HG02759 (cell line): ENCODE measurements at regions not wholly inside any gene's neighbourhood (a gene's known extent, or its start where the extent isn't known, plus 50 kb on each side); places are given as distances from the start of the nearest gene placed in this dataset.
"Not testable (repeated sequence)": the region's sequence is repeated elsewhere in the genome, so short reads cannot be mapped to it uniquely, and the experiment has no call there.

Experiments
- ATAC-seq: cut with Tn5 transposase; IDR thresholded peaks from one replicate; pipeline ENCODE4 v1.9.1; 2021; ENCODE audit warnings: mild to moderate bottlenecking, moderate library complexity; ENCODE audit not compliant: unreplicated experiment

- ATAC-seq, result no peak
These were observed 1145.0 kb downstream of the RPA4 start for GRCh38 chrX:98028691-98029090.

- no peak for ATAC-seq
These were observed 1146.2 kb downstream of the RPA4 start for GRCh38 chrX:98029861-98030260.

GRCh38 chrX:98057176-98057575 lies 1173.5 kb downstream of the RPA4 start:
- no peak for ATAC-seq

GRCh38 chrX:98065151-98065550 lies 1181.4 kb downstream of the RPA4 start:
- no peak for ATAC-seq

- no peak for ATAC-seq
These were observed 1183.9 kb downstream of the RPA4 start for GRCh38 chrX:98067611-98068010.

- no peak for ATAC-seq
These were observed 1184.4 kb downstream of the RPA4 start for GRCh38 chrX:98068024-98068580.

GRCh38 chrX:98071331-98071730 lies 1187.6 kb downstream of the RPA4 start:
- ATAC-seq, result no peak

GRCh38 chrX:98077440-98077839 lies 1193.7 kb downstream of the RPA4 start:
- ATAC-seq, result no peak

- no peak for ATAC-seq
These were observed 1228.0 kb downstream of the RPA4 start for GRCh38 chrX:98111684-98112083.

- ATAC-seq, result no peak
These were observed 1230.3 kb downstream of the RPA4 start for GRCh38 chrX:98114021-98114420.

GRCh38 chrX:98141466-98141865 lies 1257.8 kb downstream of the RPA4 start:
- ATAC-seq, result no peak

- ATAC-seq, result no peak
These were observed 1307.3 kb downstream of the RPA4 start for GRCh38 chrX:98191003-98191402.

GRCh38 chrX:98194036-98194435 lies 1310.3 kb downstream of the RPA4 start:
- ATAC-seq, result no peak

- no peak for ATAC-seq
These were observed 1320.1 kb downstream of the RPA4 start for GRCh38 chrX:98203800-98204199.

- ATAC-seq, result no peak
These were observed 1324.2 kb downstream of the RPA4 start for GRCh38 chrX:98207947-98208346.

- ATAC-seq, result no peak
These were observed 1347.3 kb downstream of the RPA4 start for GRCh38 chrX:98231003-98231402.

GRCh38 chrX:98240061-98240460 lies 1356.4 kb downstream of the RPA4 start:
- ATAC-seq, result not testable (repeated sequence)

GRCh38 chrX:98263135-98263534 lies 1379.4 kb downstream of the RPA4 start:
- ATAC-seq, result no peak

GRCh38 chrX:98289726-98290125 lies 1406.0 kb downstream of the RPA4 start:
- ATAC-seq, result no peak

- ATAC-seq, result no peak
These were observed 1410.6 kb downstream of the RPA4 start for GRCh38 chrX:98294310-98294709.

- no peak for ATAC-seq
These were observed 1412.4 kb downstream of the RPA4 start for GRCh38 chrX:98296129-98296528.

- no peak for ATAC-seq
These were observed 1416.1 kb downstream of the RPA4 start for GRCh38 chrX:98299785-98300184.

- ATAC-seq, result not testable (repeated sequence)
These were observed 1416.8 kb downstream of the RPA4 start for GRCh38 chrX:98300536-98300935.
